SK-N-SH treated with all-trans-retinoic acid at 6 μM for 48 hours (cell line): ENCODE measurements at regions not wholly inside any gene's neighbourhood (a gene's known extent, or its start where the extent isn't known, plus 50 kb on each side); places are given as distances from the start of the nearest gene placed in this dataset.

Source experiments
- ATAC-seq: fragments of 200-7000 bp; cut with Tn5 transposase; 3 replicates; pipeline ENCODE4 v1.9.1; 2020; ENCODE audit warnings: mild to moderate bottlenecking, moderate library complexity
- ARNTL ChIP-seq: fragments of 450-650 bp; formaldehyde crosslinking; IDR thresholded peaks from 2 replicates; pipeline ENCODE4 v1.5.0; 2020; ENCODE audit warnings: low read depth, mild to moderate bottlenecking, moderate library complexity, borderline replicate concordance
- BACH2 ChIP-seq: fragments of 250-450 bp; sonication (Bioruptor Pico); IDR thresholded peaks from 2 replicates; pipeline ENCODE4 v1.9.0; 2021; ENCODE audit warnings: mild to moderate bottlenecking, borderline replicate concordance
- CREB5 ChIP-seq: fragments of 250-450 bp; sonication (Bioruptor Pico); IDR thresholded peaks from 2 replicates; pipeline ENCODE4 v1.5.1; 2020; ENCODE audit warnings: low read depth, mild to moderate bottlenecking, moderate library complexity
- CSDC2 ChIP-seq: fragments of 250-450 bp; sonication (Bioruptor Pico); IDR thresholded peaks from 2 replicates; pipeline ENCODE4 v1.5.0; 2020; ENCODE audit warnings: mild to moderate bottlenecking, moderate library complexity
- CSRNP3 ChIP-seq: fragments of 250-450 bp; sonication (Bioruptor Pico); IDR thresholded peaks from 2 replicates; pipeline ENCODE4 v1.5.1; 2021; ENCODE audit warnings: mild to moderate bottlenecking, moderate library complexity
- ESRRG ChIP-seq: fragments of 250-450 bp; sonication (Bioruptor Pico); IDR thresholded peaks from 2 replicates; pipeline ENCODE4 v1.6.1; 2021; ENCODE audit warnings: mild to moderate bottlenecking
- GLIS3 ChIP-seq: fragments of 250-450 bp; sonication (Bioruptor Pico); IDR thresholded peaks from 2 replicates; pipeline ENCODE4 v1.5.0; 2020; ENCODE audit warnings: mild to moderate bottlenecking, moderate library complexity
- ISL1 ChIP-seq: fragments of 250-450 bp; sonication (Bioruptor Pico); IDR thresholded peaks from 2 replicates; pipeline ENCODE4 v2.1.2; 2022; ENCODE audit warnings: mild to moderate bottlenecking, moderate library complexity
- OSR1 ChIP-seq: fragments of 250-450 bp; sonication (Bioruptor Pico); IDR thresholded peaks from 2 replicates; pipeline ENCODE4 v1.8.0; 2022; ENCODE audit warnings: moderate library complexity, mild to moderate bottlenecking, inconsistent platforms
- PATZ1 ChIP-seq: fragments of 250-450 bp; sonication (Bioruptor Pico); IDR thresholded peaks from 2 replicates; pipeline ENCODE4 v1.8.0; 2020; ENCODE audit warnings: mild to moderate bottlenecking, moderate library complexity, borderline replicate concordance
- POU6F1 ChIP-seq: fragments of 250-450 bp; sonication (Bioruptor Pico); IDR thresholded peaks from 2 replicates; pipeline ENCODE4 v1.8.0; 2021; ENCODE audit warnings: low read depth, mild to moderate bottlenecking, moderate library complexity, borderline replicate concordance
- PPARA ChIP-seq: fragments of 250-450 bp; sonication (Bioruptor Pico); IDR thresholded peaks from 2 replicates; pipeline ENCODE4 v1.5.0; 2020; ENCODE audit warnings: mild to moderate bottlenecking, borderline replicate concordance
- RARB ChIP-seq: fragments of 250-450 bp; sonication (Bioruptor Pico); IDR thresholded peaks from 2 replicates; pipeline ENCODE4 v1.8.0; 2021; ENCODE audit warnings: mild to moderate bottlenecking, moderate library complexity
- SNAI2 ChIP-seq: fragments of 250-450 bp; sonication (Bioruptor Pico); IDR thresholded peaks from 2 replicates; pipeline ENCODE4 v1.5.0; 2020; ENCODE audit warnings: mild to moderate bottlenecking, moderate library complexity
- TCF4 ChIP-seq: fragments of 250-450 bp; sonication (Bioruptor Pico); IDR thresholded peaks from 2 replicates; pipeline ENCODE4 v1.8.0; 2021; ENCODE audit warnings: mild to moderate bottlenecking, moderate library complexity, borderline replicate concordance
- TOX ChIP-seq: fragments of 250-450 bp; sonication (Bioruptor Pico); IDR thresholded peaks from 2 replicates; pipeline ENCODE4 v1.8.0; 2021; ENCODE audit warnings: mild to moderate bottlenecking, moderate library complexity, borderline replicate concordance
- TSHZ2 ChIP-seq: fragments of 250-450 bp; sonication (Bioruptor Pico); IDR thresholded peaks from 2 replicates; pipeline ENCODE4 v1.5.0; 2020; ENCODE audit warnings: mild to moderate bottlenecking, moderate library complexity
- ZC3H10 ChIP-seq: fragments of 250-450 bp; sonication (Bioruptor Pico); IDR thresholded peaks from 2 replicates; pipeline ENCODE4 v1.5.1; 2021; ENCODE audit warnings: mild to moderate bottlenecking, moderate library complexity
- ZFP3 ChIP-seq: fragments of 250-450 bp; sonication (Bioruptor Pico); IDR thresholded peaks from 2 replicates; pipeline ENCODE4 v1.5.0; 2020; ENCODE audit warnings: mild to moderate bottlenecking, moderate library complexity
- ZFP30 ChIP-seq: fragments of 450-650 bp; formaldehyde crosslinking; IDR thresholded peaks from 2 replicates; pipeline ENCODE4 v1.5.0; 2022; ENCODE audit warnings: mild to moderate bottlenecking, moderate library complexity
- ZNF565 ChIP-seq: fragments of 450-650 bp; formaldehyde crosslinking; conservative IDR thresholded peaks from 2 replicates; pipeline ENCODE4 v1.5.0; 2020; ENCODE audit warnings: low read depth, mild to moderate bottlenecking, moderate library complexity
- ZNF70 ChIP-seq: fragments of 450-650 bp; formaldehyde crosslinking; IDR thresholded peaks from 2 replicates; pipeline ENCODE4 v1.5.0; 2020; ENCODE audit warnings: mild to moderate bottlenecking, moderate library complexity
- ZNF8 ChIP-seq: fragments of 450-650 bp; formaldehyde crosslinking; IDR thresholded peaks from 2 replicates; pipeline ENCODE4 v1.5.0; 2020; ENCODE audit warnings: mild to moderate bottlenecking, moderate library complexity

GRCh38 chr17:6018788-6019187 lies 51.4 kb upstream of the WSCD1 start:
- no peak for TF ChIP-seq CSRNP3 (CRISPR knock-in tag)
- TF ChIP-seq CSDC2 = no peak
- no peak for TF ChIP-seq ZNF565 (CRISPR knock-in tag)
- TF ChIP-seq TOX (CRISPR knock-in tag) = no peak
- TF ChIP-seq PPARA (CRISPR knock-in tag) = no peak
- no peak for TF ChIP-seq ISL1 (CRISPR knock-in tag)
- TF ChIP-seq ZNF8 = no peak
- TF ChIP-seq TSHZ2 (CRISPR knock-in tag) = no peak
- TF ChIP-seq ZC3H10 = no peak
- TF ChIP-seq POU6F1 = no peak
- TF ChIP-seq GLIS3 (CRISPR knock-in tag) = no peak
- no peak for TF ChIP-seq OSR1
- no peak for TF ChIP-seq ARNTL
- no peak for TF ChIP-seq ESRRG (CRISPR knock-in tag)
- no peak for TF ChIP-seq SNAI2 (CRISPR knock-in tag)
- TF ChIP-seq RARB = no peak
- no peak for TF ChIP-seq ZNF70 (CRISPR knock-in tag)
- no peak for TF ChIP-seq TCF4 (CRISPR knock-in tag)
- no peak for TF ChIP-seq ZFP3
- TF ChIP-seq ZFP30 (CRISPR knock-in tag) = no peak
- TF ChIP-seq, all 23 proteins: peak for 0
- ATAC-seq = no peak

GRCh38 chr17:6019959-6020358 lies 50.2 kb upstream of the WSCD1 start:
- no peak for ATAC-seq

GRCh38 chr17:6020376-6021010 lies 49.7 kb upstream of the WSCD1 start:
- TF ChIP-seq TSHZ2 (CRISPR knock-in tag) = no peak
- TF ChIP-seq TOX (CRISPR knock-in tag) = no peak
- no peak for TF ChIP-seq PATZ1 (CRISPR knock-in tag)
- no peak for TF ChIP-seq ZNF70 (CRISPR knock-in tag)
- no peak for TF ChIP-seq ZC3H10
- no peak for TF ChIP-seq TCF4 (CRISPR knock-in tag)
- TF ChIP-seq CSDC2 = no peak
- no peak for TF ChIP-seq ZNF8
- no peak for TF ChIP-seq CREB5 (CRISPR knock-in tag)
- no peak for TF ChIP-seq ZNF565 (CRISPR knock-in tag)
- TF ChIP-seq OSR1 = no peak
- ATAC-seq = no peak

More at GRCh38 chr17:6019959-6020358, 50.2 kb upstream of the WSCD1 start:
- TF ChIP-seq ESRRG (CRISPR knock-in tag) (no peak), ISL1 (CRISPR knock-in tag) (no peak), ZNF8 (no peak), TOX (CRISPR knock-in tag) (no peak), BACH2 (no peak), CSRNP3 (CRISPR knock-in tag) (no peak)
